ENCODE measurements at regions not wholly inside any gene's neighbourhood (a gene's known extent, or its start where the extent isn't known, plus 50 kb on each side); places are given as distances from the start of the nearest gene placed in this dataset.

DNA sequence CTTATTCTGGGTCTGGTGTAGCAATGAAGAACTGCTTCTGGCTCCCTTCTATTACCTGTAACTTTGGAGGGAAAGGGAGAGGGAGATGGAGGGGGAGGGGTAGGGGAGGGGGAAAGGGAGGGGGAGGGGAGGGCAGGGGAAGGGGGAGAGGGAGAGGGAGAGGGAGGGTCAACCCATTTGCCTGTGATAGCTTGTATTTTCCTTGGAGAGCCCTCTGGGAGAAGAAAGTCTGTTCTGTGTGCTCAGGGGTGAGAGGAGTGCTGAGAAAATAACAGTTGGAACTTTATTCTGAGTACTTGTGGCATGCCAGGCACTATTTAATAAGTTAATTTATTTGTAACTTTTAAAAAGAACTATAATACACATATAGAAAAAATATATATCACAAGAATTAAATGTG is 70.7 kb upstream of the TSPAN2 start:
- TF ChIP-seq CTCF (IDR thresholded peaks at IDR 0.05) (no peak), POLR2A (IDR thresholded peaks at IDR 0.05) (no peak)

Data from uterus (tissue), 2 donors.